Stomach (tissue), 4 donors: ENCODE measurements at regions not wholly inside any gene's neighbourhood (a gene's known extent, or its start where the extent isn't known, plus 50 kb on each side); places are given as distances from the start of the nearest gene placed in this dataset.

Experiments
- EP300 ChIP-seq: sonication (generic); formaldehyde crosslinking; IDR thresholded peaks from one replicate; pipeline ENCODE4 v1.6.1; 2017; ENCODE audit warnings: antibody characterized with exemption
- TF ChIP-seq, protein P1 (sequence below), 7 experiments: fragments of 450-650 bp in 4 of 7; fragments of 200-600 bp in 3 of 7; sonication (generic) in 3 of 7; IDR thresholded peaks; one replicate each; pipeline ENCODE4 v1.5.1; 2016 to 2019; ENCODE audit warnings: antibody characterized with exemption in 7 of 7, control low read depth in 2 of 7, mild to moderate bottlenecking in 1 of 7

DNA sequence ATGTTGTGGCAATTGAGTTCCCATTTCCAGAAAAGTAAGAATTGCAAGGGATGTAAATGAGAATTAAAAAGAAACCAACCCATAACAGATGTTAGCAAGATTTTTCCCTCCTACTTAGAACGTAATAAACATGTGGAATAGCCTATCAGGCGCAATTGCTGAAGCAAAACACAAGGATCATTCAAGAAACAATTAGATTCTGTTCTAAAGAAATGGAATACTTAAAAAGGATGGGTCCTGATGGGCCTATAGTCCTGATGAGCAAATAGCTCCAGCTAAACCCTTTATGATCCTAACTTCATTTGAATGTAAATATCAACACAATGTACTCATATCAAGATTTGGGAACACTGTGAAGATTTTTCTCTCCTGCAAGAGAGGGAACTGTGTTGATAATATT lies 771.0 kb upstream of the CDH7 start:
- TF ChIP-seq, protein P1, sequence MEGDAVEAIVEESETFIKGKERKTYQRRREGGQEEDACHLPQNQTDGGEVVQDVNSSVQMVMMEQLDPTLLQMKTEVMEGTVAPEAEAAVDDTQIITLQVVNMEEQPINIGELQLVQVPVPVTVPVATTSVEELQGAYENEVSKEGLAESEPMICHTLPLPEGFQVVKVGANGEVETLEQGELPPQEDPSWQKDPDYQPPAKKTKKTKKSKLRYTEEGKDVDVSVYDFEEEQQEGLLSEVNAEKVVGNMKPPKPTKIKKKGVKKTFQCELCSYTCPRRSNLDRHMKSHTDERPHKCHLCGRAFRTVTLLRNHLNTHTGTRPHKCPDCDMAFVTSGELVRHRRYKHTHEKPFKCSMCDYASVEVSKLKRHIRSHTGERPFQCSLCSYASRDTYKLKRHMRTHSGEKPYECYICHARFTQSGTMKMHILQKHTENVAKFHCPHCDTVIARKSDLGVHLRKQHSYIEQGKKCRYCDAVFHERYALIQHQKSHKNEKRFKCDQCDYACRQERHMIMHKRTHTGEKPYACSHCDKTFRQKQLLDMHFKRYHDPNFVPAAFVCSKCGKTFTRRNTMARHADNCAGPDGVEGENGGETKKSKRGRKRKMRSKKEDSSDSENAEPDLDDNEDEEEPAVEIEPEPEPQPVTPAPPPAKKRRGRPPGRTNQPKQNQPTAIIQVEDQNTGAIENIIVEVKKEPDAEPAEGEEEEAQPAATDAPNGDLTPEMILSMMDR (IDR thresholded peaks at IDR 0.05): no peak
- no peak for TF ChIP-seq EP300
